Stimulated activated CD4-positive, alpha-beta T cell treated with anti-CD3 and anti-CD28 coated beads, Interleukin-1b, Interleukin-23, amount 100 ng/mL, for 48 hours (primary cell): ENCODE measurements at regions not wholly inside any gene's neighbourhood (a gene's known extent, or its start where the extent isn't known, plus 50 kb on each side); places are given as distances from the start of the nearest gene placed in this dataset.

Source experiments
- DNase-seq: peaks from one replicate; pipeline ENCODE4 v3.0.0-alpha.2; 2020

- DNase-seq, result no peak
Measured at GRCh38 chr14:101498526-101498860, 62.8 kb upstream of the DIO3 start.

GRCh38 chr14:101499080-101499479 is 62.2 kb upstream of the DIO3 start:
- DNase-seq, result no peak

GRCh38 chr14:101499513-101499912 is 61.8 kb upstream of the DIO3 start:
- no peak for DNase-seq

GRCh38 chr14:101500061-101500460 is 61.2 kb upstream of the DIO3 start:
- DNase-seq, result no peak

GRCh38 chr14:101500681-101501080 is 60.6 kb upstream of the DIO3 start:
- no peak for DNase-seq

- DNase-seq, result no peak
Measured at GRCh38 chr14:101501341-101501740, 60.0 kb upstream of the DIO3 start.

- no peak for DNase-seq
Measured at GRCh38 chr14:101501858-101502615, 59.3 kb upstream of the DIO3 start.

GRCh38 chr14:101502761-101503392 is 58.4 kb upstream of the DIO3 start:
- DNase-seq, result no peak

- DNase-seq, result no peak
Measured at GRCh38 chr14:101503431-101504095, 57.7 kb upstream of the DIO3 start.

GRCh38 chr14:101504096-101504948 is 57.0 kb upstream of the DIO3 start:
- DNase-seq, result no peak

- no peak for DNase-seq
Measured at GRCh38 chr14:101505236-101505970, 55.9 kb upstream of the DIO3 start.

GRCh38 chr14:101506211-101506925 is 54.9 kb upstream of the DIO3 start:
- DNase-seq, result no peak

GRCh38 chr14:101506926-101507835 is 54.1 kb upstream of the DIO3 start:
- DNase-seq, result no peak

GRCh38 chr14:101507836-101508150 is 53.5 kb upstream of the DIO3 start:
- no peak for DNase-seq

GRCh38 chr14:101508196-101508947 is 52.9 kb upstream of the DIO3 start:
- no peak for DNase-seq

- no peak for DNase-seq
Measured at GRCh38 chr14:101508948-101509729, 52.2 kb upstream of the DIO3 start.

GRCh38 chr14:101509730-101510371 is 51.4 kb upstream of the DIO3 start:
- DNase-seq, result no peak

GRCh38 chr14:101511199-101511598 is 50.1 kb upstream of the DIO3 start:
- no peak for DNase-seq
